SK-N-MC (cell line): ENCODE measurements at regions not wholly inside any gene's neighbourhood (a gene's known extent, or its start where the extent isn't known, plus 50 kb on each side); places are given as distances from the start of the nearest gene placed in this dataset.

Source experiments
- EZH2 ChIP-seq: fragments of 200-600 bp; sonication (generic); IDR thresholded peaks from one replicate; pipeline ENCODE4 v1.6.1; 2017; ENCODE audit warnings: antibody characterized with exemption
- FOXP2 ChIP-seq: optimal IDR thresholded peaks from 2 replicates; pipeline ENCODE3; 2011; ENCODE audit warnings: mild to moderate bottlenecking, moderate library complexity; ENCODE audit not compliant: insufficient read depth; ENCODE audit errors: extremely low read length, control extremely low read depth
- POLR2AphosphoS5 ChIP-seq: IDR thresholded peaks from 2 replicates; pipeline ENCODE4 v1.6.1; 2012; ENCODE audit warnings: mild to moderate bottlenecking, low read depth, low read length, borderline replicate concordance

GRCh38 chr4:31307029-31307428, 586.9 kb downstream of the PCDH7 start:
- TF ChIP-seq POLR2AphosphoS5: no peak
- no peak for TF ChIP-seq EZH2
- TF ChIP-seq FOXP2: no peak
